CD4-positive, alpha-beta T cell treated with Interleukin-17A for 4 hours (primary cell): ENCODE measurements at regions not wholly inside any gene's neighbourhood (a gene's known extent, or its start where the extent isn't known, plus 50 kb on each side); places are given as distances from the start of the nearest gene placed in this dataset.

Experiments
- DNase-seq: peaks from one replicate; pipeline ENCODE4 v3.0.0-alpha.2; 2020; ENCODE audit warnings: mixed read lengths

GRCh38 chr4:15340902-15341732, 86.7 kb upstream of the C1QTNF7 start:
- no peak for DNase-seq

- no peak for DNase-seq
Observed at GRCh38 chr4:15341733-15342300, 86.0 kb upstream of the C1QTNF7 start.

GRCh38 chr4:15343000-15343399, 84.8 kb upstream of the C1QTNF7 start:
- DNase-seq = no peak

GRCh38 chr4:15343581-15343980, 84.3 kb upstream of the C1QTNF7 start:
- no peak for DNase-seq

- no peak for DNase-seq
Observed at GRCh38 chr4:15344041-15344440, 83.8 kb upstream of the C1QTNF7 start.

GRCh38 chr4:15345134-15345533, 82.7 kb upstream of the C1QTNF7 start:
- DNase-seq = no peak

- no peak for DNase-seq
Observed at GRCh38 chr4:15348236-15348635, 79.6 kb upstream of the C1QTNF7 start.

- no peak for DNase-seq
Observed at GRCh38 chr4:15348695-15349094, 79.1 kb upstream of the C1QTNF7 start.

GRCh38 chr4:15349531-15349935, 78.3 kb upstream of the C1QTNF7 start:
- no peak for DNase-seq

GRCh38 chr4:15349965-15350364, 77.9 kb upstream of the C1QTNF7 start:
- DNase-seq = no peak

GRCh38 chr4:15352524-15352923, 75.3 kb upstream of the C1QTNF7 start:
- no peak for DNase-seq

GRCh38 chr4:15353207-15353606, 74.6 kb upstream of the C1QTNF7 start:
- DNase-seq = no peak

- no peak for DNase-seq
Observed at GRCh38 chr4:15354371-15355297, 73.2 kb upstream of the C1QTNF7 start.

- DNase-seq = no peak
Observed at GRCh38 chr4:15361529-15361928, 66.3 kb upstream of the C1QTNF7 start.

- no peak for DNase-seq
Observed at GRCh38 chr4:15362541-15362940, 65.3 kb upstream of the C1QTNF7 start.

- DNase-seq = no peak
Observed at GRCh38 chr4:15364183-15364582, 63.6 kb upstream of the C1QTNF7 start.

- DNase-seq = no peak
Observed at GRCh38 chr4:15365641-15366040, 62.2 kb upstream of the C1QTNF7 start.

GRCh38 chr4:15366721-15367120, 61.1 kb upstream of the C1QTNF7 start:
- no peak for DNase-seq

- DNase-seq = no peak
Observed at GRCh38 chr4:15368856-15369255, 59.0 kb upstream of the C1QTNF7 start.

- no peak for DNase-seq
Observed at GRCh38 chr4:15370296-15370695, 57.5 kb upstream of the C1QTNF7 start.

GRCh38 chr4:15373363-15373762, 54.5 kb upstream of the C1QTNF7 start:
- no peak for DNase-seq

GRCh38 chr4:15374656-15375055, 53.2 kb upstream of the C1QTNF7 start:
- no peak for DNase-seq

GRCh38 chr4:15375667-15376066, 52.2 kb upstream of the C1QTNF7 start:
- no peak for DNase-seq

- no peak for DNase-seq
Observed at GRCh38 chr4:15376145-15376544, 51.7 kb upstream of the C1QTNF7 start.
